Thyroid gland (tissue), 4 donors: ENCODE measurements at regions not wholly inside any gene's neighbourhood (a gene's known extent, or its start where the extent isn't known, plus 50 kb on each side); places are given as distances from the start of the nearest gene placed in this dataset.

Experiments
- CTCF ChIP-seq, 6 experiments: fragments of 200-600 bp in 3 of 6; fragments of 450-650 bp in 3 of 6; sonication (generic) in 3 of 6; IDR thresholded peaks; one replicate each; pipeline ENCODE4 v1.5.1; 2016 to 2019; ENCODE audit warnings: antibody characterized with exemption in 6 of 6, mild to moderate bottlenecking in 2 of 6, inconsistent platforms in 1 of 6, moderate library complexity in 1 of 6
- POLR2A ChIP-seq, 2 donors: fragments of 450-650 bp; IDR thresholded peaks; one replicate each; pipeline ENCODE4 v1.6.1; 2017; ENCODE audit warnings: antibody characterized with exemption in 2 of 2, mild to moderate bottlenecking in 2 of 2, moderate library complexity in 1 of 2

- TF ChIP-seq CTCF (IDR thresholded peaks at IDR 0.05) (no peak), POLR2A (IDR thresholded peaks at IDR 0.05) (no peak)
Measured at GRCh38 chrX:9370893-9371292, 94.0 kb upstream of the TBL1X start.
